Hepatocyte (in vitro differentiated cells): ENCODE measurements at regions not wholly inside any gene's neighbourhood (a gene's known extent, or its start where the extent isn't known, plus 50 kb on each side); places are given as distances from the start of the nearest gene placed in this dataset.

Experiments used
- CTCF ChIP-seq: fragments of 200-600 bp; sonication (generic); IDR thresholded peaks from 2 replicates; pipeline ENCODE4 v1.5.1; 2016; ENCODE audit warnings: antibody characterized with exemption, mild to moderate bottlenecking; ENCODE audit not compliant: poor library complexity
- EZH2 ChIP-seq: fragments of 200-600 bp; sonication (generic); IDR thresholded peaks from 2 replicates; pipeline ENCODE4 v1.6.1; 2016; ENCODE audit warnings: antibody characterized with exemption, mild to moderate bottlenecking, borderline replicate concordance

GRCh38 chr5:57334475-57334874 is 148.1 kb downstream of the ACTBL2 start:
- TF ChIP-seq CTCF (no peak), EZH2 (no peak)
